HCT116 (cell line): ENCODE measurements at regions not wholly inside any gene's neighbourhood (a gene's known extent, or its start where the extent isn't known, plus 50 kb on each side); places are given as distances from the start of the nearest gene placed in this dataset.

ENCODE experiments used
- ATAC-seq: fragments of 200-7000 bp; cut with Tn5 transposase; 2 replicates; pipeline ENCODE4 v1.9.1; 2020; ENCODE audit warnings: mild to moderate bottlenecking, moderate library complexity
- BruUV-seq: library from RNA; stranded (reverse); fragments of 400-500 nt; replicated peaks from 2 replicates; lab custom pipeline; 2021; lab: Mats Ljungman, UMichigan
- CTCF ChIA-PET: fragments of 300-600 bp; sonication (Branson Sonifier 250); formaldehyde crosslinking; loops from one replicate; lab custom pipeline; 2021; ENCODE audit warnings: antibody characterized with exemption; lab: Charles Lee
- POLR2A ChIA-PET: fragments of 300-600, 350-600 bp; sonication (Branson Sonifier 250); formaldehyde crosslinking; loops from one replicate; lab custom pipeline; 2021; ENCODE audit warnings: antibody characterized with exemption; lab: Charles Lee
- RAD21 ChIA-PET, 2 experiments: fragments of 300-600 bp; sonication (Branson Sonifier 250); formaldehyde crosslinking; loops; one replicate each; lab custom pipeline; 2023; ENCODE audit warnings: low total read pairs in 2 of 2; ENCODE audit not compliant: uncharacterized antibody in 2 of 2, unreplicated experiment in 2 of 2, low non-redundant PET in 1 of 2; lab: Charles Lee
- DNase-seq: peaks from one replicate; pipeline ENCODE4 v3.0.0-alpha.2; 2010; ENCODE audit warnings: low read depth, low spot score
- H2AFZ ChIP-seq: fragments of 200-600 bp; shearing (Covaris generic), sonication (generic); 2 replicates; pipeline ENCODE4 v1.6.1; 2017; ENCODE audit warnings: low read depth, mixed run types, mixed read lengths, antibody characterized with exemption, low read length; ENCODE audit not compliant: poor library complexity, severe bottlenecking
- H3K27ac ChIP-seq: 2 replicates; pipeline ENCODE4 v1.5.1; 2012; ENCODE audit warnings: low read depth, low read length
- H3K27me3 ChIP-seq: fragments of 200-600 bp; sonication (generic); 2 replicates; pipeline ENCODE4 v1.6.1; 2016; ENCODE audit warnings: mixed run types, low read length, mixed read lengths; ENCODE audit not compliant: insufficient read depth
- H3K36me3 ChIP-seq, 2 experiments: fragments of 200-500 bp in 1 of 2; fragments of 200-600 bp in 1 of 2; sonication (Bioruptor generic) in 1 of 2; sonication (generic) in 1 of 2; 2 replicates each; pipeline versions ENCODE4 v1.5.1 to v1.6.1; 2014 to 2016; ENCODE audit warnings: low read length in 2 of 2, inconsistent platforms in 1 of 2, mixed read lengths in 1 of 2, mixed run types in 1 of 2; ENCODE audit not compliant: insufficient read depth in 2 of 2, control insufficient read depth in 1 of 2
- H3K4me1 ChIP-seq, 2 experiments: fragments of 200-600 bp in 1 of 2; sonication (generic) in 1 of 2; 2 replicates each; pipeline versions ENCODE4 v1.5.1 to v1.6.1; 2012 to 2017; ENCODE audit warnings: low read length in 2 of 2, inconsistent platforms in 1 of 2, mild to moderate bottlenecking in 1 of 2, mixed read lengths in 1 of 2, mixed run types in 1 of 2, moderate library complexity in 1 of 2; ENCODE audit not compliant: insufficient read depth in 2 of 2, control insufficient read depth in 1 of 2
- H3K4me2 ChIP-seq: fragments of 200-600 bp; sonication (generic); 2 replicates; pipeline ENCODE4 v1.6.1; 2017; ENCODE audit warnings: mixed run types, low read length, mixed read lengths
- H3K4me3 ChIP-seq, 2 experiments: fragments of 200-600 bp in 1 of 2; sonication (generic) in 1 of 2; replicated peaks in 1 of 2; 2 replicates each; pipeline ENCODE4 v1.5.1; 2011 to 2016; ENCODE audit warnings: low read length in 2 of 2, control low read depth in 1 of 2, low read depth in 1 of 2, mild to moderate bottlenecking in 1 of 2, mixed read lengths in 1 of 2, mixed run types in 1 of 2
- H3K79me2 ChIP-seq: fragments of 200-600 bp; sonication (generic); 2 replicates; pipeline ENCODE4 v1.6.1; 2017; ENCODE audit warnings: mild to moderate bottlenecking, mixed run types, low read length, moderate library complexity, mixed read lengths; ENCODE audit not compliant: insufficient read depth
- H3K9ac ChIP-seq: fragments of 200-600 bp; sonication (generic); 2 replicates; pipeline ENCODE4 v1.6.1; 2016; ENCODE audit warnings: low read length, mixed read lengths
- H3K9me2 ChIP-seq: fragments of 200-600 bp; sonication (generic), shearing (Covaris generic); 2 replicates; pipeline ENCODE4 v1.6.1; 2017; ENCODE audit warnings: mixed run types, mild to moderate bottlenecking, moderate library complexity; ENCODE audit not compliant: insufficient read depth
- H3K9me3 ChIP-seq, 2 experiments: fragments of 200-500 bp in 1 of 2; fragments of 200-600 bp in 1 of 2; sonication (Bioruptor generic) in 1 of 2; sonication (generic) in 1 of 2; 2 replicates each; pipeline ENCODE4 v1.6.1; 2014 to 2017; ENCODE audit warnings: low read length in 2 of 2, mixed read lengths in 2 of 2, inconsistent platforms in 1 of 2, low read depth in 1 of 2, mild to moderate bottlenecking in 1 of 2, mixed run types in 1 of 2, moderate library complexity in 1 of 2; ENCODE audit not compliant: control insufficient read depth in 1 of 2, insufficient read depth in 1 of 2
- H4K20me1 ChIP-seq: fragments of 200-600 bp; sonication (generic), shearing (Covaris generic); 2 replicates; pipeline ENCODE4 v1.6.1; 2017; ENCODE audit warnings: mixed run types, mild to moderate bottlenecking, moderate library complexity; ENCODE audit not compliant: insufficient read depth
- CTCF ChIP-seq, 3 experiments: fragments of 200-600 bp in 1 of 3; sonication (generic) in 1 of 3; IDR thresholded peaks in 2 of 3; conservative IDR thresholded peaks in 1 of 3; 2 replicates each; pipeline ENCODE4 v1.5.1; 2012 to 2017; ENCODE audit warnings: low read depth in 2 of 3, low read length in 2 of 3, antibody characterized with exemption in 1 of 3, borderline replicate concordance in 1 of 3, control low read depth in 1 of 3, mild to moderate bottlenecking in 1 of 3, mixed read lengths in 1 of 3, mixed run types in 1 of 3, moderate library complexity in 1 of 3; ENCODE audit not compliant: insufficient read depth in 1 of 3
- EGR1 ChIP-seq: IDR thresholded peaks from 2 replicates; pipeline ENCODE4 v1.6.1; 2012; ENCODE audit warnings: low read depth
- FOSL1 ChIP-seq: IDR thresholded peaks from 2 replicates; pipeline ENCODE4 v1.6.1; 2012; ENCODE audit warnings: low read depth
- JUND ChIP-seq: IDR thresholded peaks from 2 replicates; pipeline ENCODE4 v1.6.1; 2012
- POLR2A ChIP-seq: IDR thresholded peaks from 2 replicates; pipeline ENCODE4 v1.7.0; 2011; ENCODE audit warnings: borderline replicate concordance; ENCODE audit not compliant: insufficient read depth, insufficient read length; ENCODE audit errors: extremely low read depth
- POLR2AphosphoS5 ChIP-seq: IDR thresholded peaks from 2 replicates; pipeline ENCODE4 v1.6.1; 2011; ENCODE audit warnings: mild to moderate bottlenecking, low read depth, low read length, moderate library complexity
- RAD21 ChIP-seq: IDR thresholded peaks from 2 replicates; pipeline ENCODE4 v1.6.1; 2012; ENCODE audit warnings: low read depth, mild to moderate bottlenecking
- TCF7L2 ChIP-seq: IDR thresholded peaks from 2 replicates; pipeline ENCODE4 v1.7.0; 2011; ENCODE audit warnings: borderline replicate concordance, inconsistent platforms; ENCODE audit not compliant: insufficient read depth, insufficient read length; ENCODE audit errors: extremely low read depth
- ZNF274 ChIP-seq: fragments of 200-500 bp; sonication (Bioruptor generic); IDR thresholded peaks from 2 replicates; pipeline ENCODE4 v1.6.1; 2014; ENCODE audit warnings: mild to moderate bottlenecking, low read depth, low read length, inconsistent platforms
- intact Hi-C: fragments of 100-400 bp; cut with micrococcal nuclease; formaldehyde crosslinking; loops from 2 replicates; pipeline ENCODE4 v1.10.0; 2022

DNA sequence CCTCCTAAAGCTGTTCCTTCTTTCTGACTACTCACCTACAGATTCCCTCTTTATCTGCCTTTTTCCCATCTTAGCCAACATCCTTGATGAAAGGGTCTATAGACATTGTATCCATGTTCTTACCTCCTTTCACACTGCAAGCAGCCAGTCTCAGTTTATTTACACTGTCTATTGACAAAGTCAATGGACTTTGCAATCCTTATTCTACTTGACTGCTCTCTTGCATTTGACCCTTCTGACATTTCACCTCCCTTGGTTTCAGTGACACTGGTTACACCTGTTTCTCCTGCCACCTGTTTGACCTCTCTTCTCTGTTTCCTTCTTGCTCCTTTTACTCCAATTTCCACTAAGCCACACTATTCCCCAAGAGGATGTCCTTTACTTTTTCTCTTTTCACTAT lies 224.0 kb upstream of the SNX7 start:
- Histone ChIP-seq H3K4me1 (no peaks in the 10 kb centered on the region), H2AFZ (no peak overlapping the region), H4K20me1 (no peaks in the 10 kb centered on the region), H3K79me2 (no peaks in the 10 kb centered on the region), H3K36me3 (no peaks in the 10 kb centered on the region), H3K27me3 (no peaks in the 10 kb centered on the region), H3K9me3 (no peaks in the 10 kb centered on the region), H3K4me2 (no peak overlapping the region), H3K27ac (no peak overlapping the region), H3K4me3 (no peak overlapping the region), H3K9ac (no peak overlapping the region), H3K9me2 (no peaks in the 10 kb centered on the region)
- DNase-seq (no peak), ATAC-seq (no peak)
- ChIA-PET RAD21 (no interaction called here), CTCF (no interaction called here), POLR2A (no interaction called here)
- no TSS peak for BruUV-seq
- intact Hi-C loops, result no loop called here
- TF ChIP-seq ZNF274, result no peak
- TF ChIP-seq POLR2AphosphoS5, result no peak
- TF ChIP-seq TCF7L2, result no peak
- no peak for TF ChIP-seq FOSL1
- no peak for TF ChIP-seq EGR1
- TF ChIP-seq JUND, result no peak
- no peak for TF ChIP-seq RAD21
- TF ChIP-seq CTCF (IDR thresholded peaks at IDR 0.05 in 2 of 3, conservative IDR thresholded peaks at IDR 0.05 in 1 of 3; ENCODE audit: borderline replicate concordance in 1 of 3, insufficient read depth in 1 of 3, low read depth in 2 of 3, low read length in 2 of 3), result no peak
- TF ChIP-seq POLR2A, result no peak

DNA sequence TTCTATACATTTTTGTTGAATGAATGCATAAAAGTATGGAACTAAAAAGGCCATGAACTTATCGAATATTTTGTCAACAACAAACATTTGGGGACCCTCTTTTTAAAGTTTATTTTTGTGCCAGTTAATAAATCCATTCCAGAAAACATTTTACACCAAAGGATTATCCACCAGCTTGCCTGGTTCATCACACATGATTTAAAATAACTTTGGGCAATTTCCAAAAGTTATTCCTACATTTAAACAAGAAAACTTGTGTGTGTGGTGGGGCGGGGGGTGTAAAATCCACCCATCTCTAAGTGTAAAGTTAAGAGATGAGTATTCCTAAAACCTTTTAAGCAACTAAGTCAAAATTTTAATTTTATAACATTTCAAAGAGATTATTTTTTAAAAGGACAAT lies 224.5 kb upstream of the SNX7 start:
- CTCF ChIA-PET, result no interaction called here
- TF ChIP-seq FOSL1 (no peak), POLR2A (no peak), TCF7L2 (no peak), RAD21 (no peak)
- TF ChIP-seq, all 23 proteins: peak for 0
- H3K9me2 ChIP-seq, result no peaks in the 10 kb centered on the region
- no peak overlapping the region for H3K27ac ChIP-seq
- no peaks in the 10 kb centered on the region for H3K9me3 ChIP-seq
- ATAC-seq (no peak), DNase-seq (no peak)
- ChIA-PET POLR2A (no interaction called here), RAD21 (no interaction called here)
- no peak overlapping the region for H3K4me2 ChIP-seq
- H2AFZ ChIP-seq, result no peak overlapping the region
- intact Hi-C loops, result no loop called here
- H3K36me3 ChIP-seq, result no peaks in the 10 kb centered on the region
- H3K79me2 ChIP-seq, result no peaks in the 10 kb centered on the region
- no peaks in the 10 kb centered on the region for H3K27me3 ChIP-seq
- no peaks in the 10 kb centered on the region for H4K20me1 ChIP-seq
- H3K9ac ChIP-seq, result no peak overlapping the region
- H3K4me1 ChIP-seq, result no peaks in the 10 kb centered on the region
- no peak overlapping the region for H3K4me3 ChIP-seq
- no TSS peak for BruUV-seq
